Fibroblast of lung (primary cell): ENCODE measurements at regions not wholly inside any gene's neighbourhood (a gene's known extent, or its start where the extent isn't known, plus 50 kb on each side); places are given as distances from the start of the nearest gene placed in this dataset.

Source experiments
- EZH2 ChIP-seq: IDR thresholded peaks from 2 replicates; pipeline ENCODE4 v1.5.1; 2012; ENCODE audit warnings: low read length, control low read depth, mild to moderate bottlenecking; ENCODE audit errors: missing control alignments
- TF ChIP-seq, protein P1 (sequence below), 2 donors: IDR thresholded peaks in 1 of 2; conservative IDR thresholded peaks in 1 of 2; 1 replicate in 1 of 2; 2 replicates in 1 of 2; pipeline ENCODE4 v1.5.1; 2011 to 2012; ENCODE audit warnings: low read length in 2 of 2, control low read depth in 1 of 2, inconsistent platforms in 1 of 2, low read depth in 1 of 2, mild to moderate bottlenecking in 1 of 2

- TF ChIP-seq, protein P1, sequence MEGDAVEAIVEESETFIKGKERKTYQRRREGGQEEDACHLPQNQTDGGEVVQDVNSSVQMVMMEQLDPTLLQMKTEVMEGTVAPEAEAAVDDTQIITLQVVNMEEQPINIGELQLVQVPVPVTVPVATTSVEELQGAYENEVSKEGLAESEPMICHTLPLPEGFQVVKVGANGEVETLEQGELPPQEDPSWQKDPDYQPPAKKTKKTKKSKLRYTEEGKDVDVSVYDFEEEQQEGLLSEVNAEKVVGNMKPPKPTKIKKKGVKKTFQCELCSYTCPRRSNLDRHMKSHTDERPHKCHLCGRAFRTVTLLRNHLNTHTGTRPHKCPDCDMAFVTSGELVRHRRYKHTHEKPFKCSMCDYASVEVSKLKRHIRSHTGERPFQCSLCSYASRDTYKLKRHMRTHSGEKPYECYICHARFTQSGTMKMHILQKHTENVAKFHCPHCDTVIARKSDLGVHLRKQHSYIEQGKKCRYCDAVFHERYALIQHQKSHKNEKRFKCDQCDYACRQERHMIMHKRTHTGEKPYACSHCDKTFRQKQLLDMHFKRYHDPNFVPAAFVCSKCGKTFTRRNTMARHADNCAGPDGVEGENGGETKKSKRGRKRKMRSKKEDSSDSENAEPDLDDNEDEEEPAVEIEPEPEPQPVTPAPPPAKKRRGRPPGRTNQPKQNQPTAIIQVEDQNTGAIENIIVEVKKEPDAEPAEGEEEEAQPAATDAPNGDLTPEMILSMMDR (conservative IDR thresholded peaks at IDR 0.05 in 1 of 2, IDR thresholded peaks at IDR 0.05 in 1 of 2; ENCODE audit: low read depth in 1 of 2, low read length in 2 of 2): no peak
- TF ChIP-seq EZH2: no peak
Measured at GRCh38 chr3:176079785-176080184, 1117.5 kb downstream of the TBL1XR1 start.
